Heart right ventricle (tissue), 16 donors: ENCODE measurements at regions not wholly inside any gene's neighbourhood (a gene's known extent, or its start where the extent isn't known, plus 50 kb on each side); places are given as distances from the start of the nearest gene placed in this dataset.

ENCODE experiments used
- ATAC-seq, 8 donors: fragments of 200-7000 bp; cut with Tn5 transposase; one replicate each; pipeline ENCODE4 v1.9.1; 2020; ENCODE audit warnings: mild to moderate bottlenecking in 8 of 8, moderate library complexity in 8 of 8, moderate number of reproducible peaks in 1 of 8
- DNase-seq, 2 donors: peaks; one replicate each; pipeline ENCODE4 v3.0.0-alpha.2; 2020
- H3K27ac ChIP-seq, 10 donors: fragments of 200-600 bp; sonication (generic) in 2 of 10; one replicate each; pipeline versions ENCODE4 v1.5.0 to v1.8.0; 2020 to 2022; ENCODE audit warnings: mild to moderate bottlenecking in 3 of 10
- H3K27me3 ChIP-seq, 7 donors: fragments of 200-600 bp; one replicate each; pipeline ENCODE4 v1.8.0; 2021 to 2022; ENCODE audit warnings: mild to moderate bottlenecking in 2 of 7
- H3K36me3 ChIP-seq, 9 donors: fragments of 200-600 bp; sonication (generic) in 1 of 9; one replicate each; pipeline versions ENCODE4 v1.5.0 to v1.8.0; 2020 to 2022; ENCODE audit warnings: mild to moderate bottlenecking in 2 of 9
- H3K4me1 ChIP-seq, 9 donors: fragments of 200-600 bp; sonication (generic) in 1 of 9; one replicate each; pipeline versions ENCODE4 v1.5.0 to v1.8.0; 2020 to 2022; ENCODE audit warnings: mild to moderate bottlenecking in 4 of 9
- H3K4me3 ChIP-seq, 10 donors: fragments of 200-600 bp; sonication (generic) in 2 of 10; one replicate each; pipeline versions ENCODE4 v1.5.0 to v1.8.0; 2020 to 2022; ENCODE audit warnings: mild to moderate bottlenecking in 7 of 10, moderate library complexity in 2 of 10
- H3K9me3 ChIP-seq, 11 donors: fragments of 200-600 bp in 10 of 11; sonication (generic) in 2 of 11; one replicate each; pipeline versions ENCODE4 v1.5.0 to v1.8.0; 2013 to 2022; ENCODE audit warnings: mild to moderate bottlenecking in 2 of 11, control low read depth in 1 of 11, moderate library complexity in 1 of 11
- WGBS, 2 donors: extraction: QIAGEN DNeasy Blood & Tissue Kit; methylation state at CpG; one replicate each; pipeline ENCODE4 v1.1.7; 2013; ENCODE audit warnings: inconsistent platforms in 1 of 2; 5-methylcytosine and 5-hydroxymethylcytosine counted together
- intact Hi-C, 10 donors: fragments of 100-400 bp; cut with DNase I; formaldehyde crosslinking; loops; one replicate each; pipeline versions ENCODE4 v1.11.1 to v1.14.2; 2022
- TF ChIP-seq, protein P1 (sequence below), 9 donors: fragments of 200-600 bp; sonication (generic) in 2 of 9; IDR thresholded peaks; one replicate each; pipeline versions ENCODE4 v1.5.0 to v1.8.0; 2021 to 2022; ENCODE audit warnings: antibody characterized with exemption in 9 of 9, mild to moderate bottlenecking in 5 of 9, moderate library complexity in 1 of 9
- donor health status: Arrhythmogenic right ventricular cardiomyopathy.
- donor health status: ischemic (EF 13 %, LVEDD 7.1; RV severe dilation, severe dysfunction).
- donor health status: healthy with polysubstance abuse.
- donor health status: DM: no; HTN: yes; CAD: no.
- donor health status: DM: no; HTN: no; CAD: no.
- donor health status: ischemic (EF 25% LVEDD 6.9; RV normal size, moderate dysfunction).
- donor health status: ischemic (EF 25% LVEDD 5.7; RV mildly dilated, moderate dysfunction).
- donor health status: healthy.
- donor health status: DM: yes; HTN: yes; CAD: no.
- donor health status: Ischemic cardiomyopathy.
- donor health status: ischemic (EF 35%, LVEDD 5.7; RV mildly dilated, moderate dysfunction).
- donor health status: nonischemic (EF 11% LVEDD 7.7; RV severe dilation, severe dysfunction).
- donor health status: DM: yes; HTN: yes; CAD: no.
- donor health status: PGD.
- donor health status: ischemic (EF 29% LVEDD 5.4; RV normal size, mild dysfunction).
- donor health status: nonischemic (EF 23%, LVEDD 6.1; RV moderate dilation, normal function).

DNA sequence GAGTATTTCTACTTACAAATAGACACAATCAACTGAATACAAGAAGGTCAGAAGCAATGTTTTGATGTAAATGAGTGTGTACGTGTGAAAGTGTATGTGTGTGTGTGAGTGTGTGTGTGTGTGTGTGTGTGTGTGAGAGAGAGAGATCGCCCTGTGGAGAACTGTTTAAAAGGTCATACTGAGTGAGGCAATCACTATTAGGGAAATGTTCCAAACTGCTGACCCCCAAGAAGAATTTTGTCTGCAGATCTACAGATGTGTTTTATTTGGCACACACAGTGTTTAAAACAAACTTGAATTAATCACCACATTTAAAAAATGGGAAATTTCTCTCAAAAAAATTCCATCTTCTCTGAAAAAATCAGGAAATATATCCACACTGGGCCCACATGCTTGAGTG lies 1069.1 kb downstream of the SLC6A15 start:
- H3K27me3 ChIP-seq = no peaks in the 10 kb centered on the region
- H3K4me3 ChIP-seq = no peak overlapping the region
- no peaks in the 10 kb centered on the region for H3K9me3 ChIP-seq
- no peak overlapping the region for H3K27ac ChIP-seq
- H3K36me3 ChIP-seq = no peaks in the 10 kb centered on the region
- no peaks in the 10 kb centered on the region for H3K4me1 ChIP-seq
- TF ChIP-seq, protein P1, sequence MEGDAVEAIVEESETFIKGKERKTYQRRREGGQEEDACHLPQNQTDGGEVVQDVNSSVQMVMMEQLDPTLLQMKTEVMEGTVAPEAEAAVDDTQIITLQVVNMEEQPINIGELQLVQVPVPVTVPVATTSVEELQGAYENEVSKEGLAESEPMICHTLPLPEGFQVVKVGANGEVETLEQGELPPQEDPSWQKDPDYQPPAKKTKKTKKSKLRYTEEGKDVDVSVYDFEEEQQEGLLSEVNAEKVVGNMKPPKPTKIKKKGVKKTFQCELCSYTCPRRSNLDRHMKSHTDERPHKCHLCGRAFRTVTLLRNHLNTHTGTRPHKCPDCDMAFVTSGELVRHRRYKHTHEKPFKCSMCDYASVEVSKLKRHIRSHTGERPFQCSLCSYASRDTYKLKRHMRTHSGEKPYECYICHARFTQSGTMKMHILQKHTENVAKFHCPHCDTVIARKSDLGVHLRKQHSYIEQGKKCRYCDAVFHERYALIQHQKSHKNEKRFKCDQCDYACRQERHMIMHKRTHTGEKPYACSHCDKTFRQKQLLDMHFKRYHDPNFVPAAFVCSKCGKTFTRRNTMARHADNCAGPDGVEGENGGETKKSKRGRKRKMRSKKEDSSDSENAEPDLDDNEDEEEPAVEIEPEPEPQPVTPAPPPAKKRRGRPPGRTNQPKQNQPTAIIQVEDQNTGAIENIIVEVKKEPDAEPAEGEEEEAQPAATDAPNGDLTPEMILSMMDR (IDR thresholded peaks at IDR 0.05) = no peak
- DNase-seq (no peak), ATAC-seq (no peak)
- intact Hi-C loops = no loop called here
- WGBS, 2 donors = 48 to 66% methylated on average over 2 of the region's 2 CpGs

DNA sequence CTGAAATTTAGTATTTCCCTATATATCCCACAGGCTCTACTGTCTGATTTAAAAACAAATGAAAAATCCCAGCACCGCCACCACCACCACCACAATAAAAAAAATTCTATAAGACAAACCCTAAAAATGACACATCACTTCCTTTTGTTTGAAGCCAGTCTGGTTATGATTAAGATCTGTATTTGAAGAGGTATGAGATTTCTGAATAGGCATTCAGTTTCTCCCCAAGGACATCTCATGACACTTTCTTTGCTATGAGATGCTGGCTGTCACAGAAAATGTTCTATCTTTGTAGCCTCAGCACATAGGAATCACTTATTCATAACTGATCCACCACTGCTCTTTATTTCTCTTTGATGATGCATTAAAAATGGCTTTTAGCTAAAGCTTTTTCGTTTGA lies 1071.0 kb downstream of the SLC6A15 start:
- intact Hi-C loops = no loop called here

DNA sequence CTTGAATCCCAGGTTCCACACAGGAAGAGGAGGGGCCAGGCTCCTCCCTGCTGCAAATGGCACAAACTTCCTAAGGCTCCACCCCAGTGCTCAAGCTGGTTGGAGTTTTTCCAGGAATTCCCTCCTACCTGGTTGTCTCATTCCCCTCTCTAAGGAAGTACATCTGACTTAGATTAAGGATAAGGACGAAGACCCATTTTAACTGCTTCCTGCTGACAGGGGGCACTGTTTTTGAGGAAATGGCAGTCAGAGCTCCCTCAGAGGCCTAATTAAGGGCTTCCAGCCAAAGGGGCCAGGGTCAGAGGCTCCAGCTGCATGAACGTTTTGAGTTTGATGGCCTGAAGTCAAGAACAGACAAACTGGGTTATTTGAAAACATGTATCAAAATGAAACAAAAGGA lies 1084.7 kb downstream of the SLC6A15 start:
- TF ChIP-seq, protein P1 (IDR thresholded peaks at IDR 0.05) = no peak
- H3K9me3 ChIP-seq = no peaks in the 10 kb centered on the region
- ATAC-seq (no peak), DNase-seq (no peak)
- intact Hi-C loops = loop anchor here in 7 of 10 donors (10.0 kb wide), 2 partner anchors 363 to 1143 kb away; partner anchors contain the start of gene TMTC2 (in 6 of the 7)
- WGBS, 2 donors = 33 to 38% methylated on average over 2 of the region's 2 CpGs
- no peak overlapping the region for H3K4me3 ChIP-seq
- no peaks in the 10 kb centered on the region for H3K27me3 ChIP-seq
- no peaks in the 10 kb centered on the region for H3K36me3 ChIP-seq
- no peak overlapping the region for H3K27ac ChIP-seq
- H3K4me1 ChIP-seq = no peaks in the 10 kb centered on the region

More for the DNA sequence above, 1071.0 kb downstream of the SLC6A15 start:
- Histone ChIP-seq H3K4me1 (no peaks in the 10 kb centered on the region), H3K9me3 (no peaks in the 10 kb centered on the region), H3K27ac (no peak overlapping the region), H3K27me3 (no peaks in the 10 kb centered on the region), H3K4me3 (no peak overlapping the region), H3K36me3 (no peaks in the 10 kb centered on the region)
- no peak for DNase-seq
- 80 to 87% methylated on average over 2 of the region's 2 CpGs for WGBS, 2 donors
- TF ChIP-seq, protein P1 (IDR thresholded peaks at IDR 0.05) = no peak
- no peak for ATAC-seq

DNA sequence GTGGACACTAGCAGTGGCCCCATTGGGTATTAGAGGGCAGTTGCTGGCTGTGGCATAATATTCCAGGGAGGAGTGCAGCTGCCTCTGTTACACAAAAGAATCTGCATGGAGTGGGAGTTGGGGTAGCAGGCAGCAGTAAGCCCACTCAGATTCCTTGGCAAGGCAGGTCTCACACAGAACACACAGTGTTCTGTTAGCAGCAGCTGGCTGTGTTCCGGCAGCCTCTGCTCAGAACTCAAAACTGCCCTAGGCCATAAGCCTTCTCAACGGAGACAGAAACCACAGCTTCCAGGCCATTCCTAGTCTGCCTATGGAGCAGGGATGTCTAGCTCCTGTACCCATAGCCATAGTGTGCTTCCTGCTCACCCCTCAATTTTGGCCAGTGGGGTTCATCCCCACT lies 1085.4 kb downstream of the SLC6A15 start:
- ATAC-seq = no peak
- DNase-seq = no peak
- WGBS, 2 donors = 50 to 67% methylated on average over 2 of the region's 2 CpGs
- H3K4me3 ChIP-seq = no peak overlapping the region
- no peaks in the 10 kb centered on the region for H3K36me3 ChIP-seq
- no peaks in the 10 kb centered on the region for H3K4me1 ChIP-seq
- TF ChIP-seq, protein P1 (IDR thresholded peaks at IDR 0.05) = no peak
- no peaks in the 10 kb centered on the region for H3K9me3 ChIP-seq
- H3K27ac ChIP-seq = no peak overlapping the region
- no peaks in the 10 kb centered on the region for H3K27me3 ChIP-seq
- intact Hi-C loops = loop anchor here in 7 of 10 donors (10.0 kb wide), 2 partner anchors 362 to 1142 kb away; partner anchors contain the start of gene TMTC2 (in 6 of the 7)
